Upper lobe of right lung (tissue), 1 donor: ENCODE measurements at regions not wholly inside any gene's neighbourhood (a gene's known extent, or its start where the extent isn't known, plus 50 kb on each side); places are given as distances from the start of the nearest gene placed in this dataset.

ENCODE experiments used
- ATAC-seq: fragments of 200-7000 bp; cut with Tn5 transposase; one replicate; pipeline ENCODE4 v1.9.1; 2020; ENCODE audit warnings: mild to moderate bottlenecking, moderate library complexity
- DNase-seq: peaks from one replicate; pipeline ENCODE4 v3.0.0-alpha.2; 2020
- H3K27ac ChIP-seq: fragments of 200-600 bp; one replicate; pipeline ENCODE4 v1.8.0; 2022
- H3K27me3 ChIP-seq: fragments of 200-600 bp; one replicate; pipeline ENCODE4 v1.8.0; 2022; ENCODE audit warnings: mild to moderate bottlenecking
- H3K36me3 ChIP-seq: fragments of 200-600 bp; one replicate; pipeline ENCODE4 v1.8.0; 2022
- H3K4me1 ChIP-seq: fragments of 200-600 bp; one replicate; pipeline ENCODE4 v1.8.0; 2022
- H3K4me3 ChIP-seq: fragments of 200-600 bp; one replicate; pipeline ENCODE4 v1.8.0; 2022; ENCODE audit warnings: mild to moderate bottlenecking
- H3K9me3 ChIP-seq: fragments of 200-600 bp; one replicate; pipeline ENCODE4 v1.8.0; 2022
- intact Hi-C: fragments of 100-400 bp; cut with DNase I; formaldehyde crosslinking; loops from one replicate; pipeline ENCODE4 v1.11.0; 2022
- TF ChIP-seq, protein P1 (sequence below): fragments of 200-600 bp; IDR thresholded peaks from one replicate; pipeline ENCODE4 v1.8.0; 2022; ENCODE audit warnings: antibody characterized with exemption
- donor health status: DM: no; HTN: yes; CAD: no; lungs with severe emphysema.

DNA sequence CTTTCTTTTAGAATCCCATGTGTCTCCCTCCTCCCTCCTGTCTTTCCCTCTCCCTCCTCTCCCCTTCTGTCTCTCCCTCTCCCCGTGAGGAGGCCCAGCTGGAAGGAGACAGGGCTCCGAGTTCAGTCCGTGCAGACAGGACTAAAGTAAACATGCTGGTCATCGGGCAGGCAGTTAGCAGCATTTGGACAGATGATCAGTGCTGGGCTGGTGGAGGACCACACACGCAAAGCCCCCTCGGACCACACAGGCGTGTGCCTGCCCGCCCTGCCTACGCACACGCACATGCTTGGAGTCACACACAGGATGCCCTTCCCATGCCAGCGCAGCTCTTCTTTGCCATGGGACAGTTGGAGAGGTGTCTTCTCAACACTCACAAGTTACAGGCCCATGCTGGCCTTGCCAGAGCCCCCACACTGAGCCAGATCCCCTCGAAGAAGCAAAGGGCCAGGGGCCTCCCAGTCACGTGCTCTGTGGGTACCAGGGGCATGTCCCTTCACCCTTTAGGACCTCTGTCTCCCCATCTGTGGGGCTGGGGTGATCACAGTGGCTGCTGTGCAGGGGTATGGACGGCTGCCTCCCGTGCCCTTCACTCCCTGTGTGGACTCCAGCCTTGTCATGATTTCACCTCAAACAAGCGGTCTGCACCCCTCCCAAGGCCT is 215.7 kb upstream of the FOXF1 start:
- ATAC-seq (peak; percentile 7), DNase-seq (no peak)
- TF ChIP-seq, protein P1, sequence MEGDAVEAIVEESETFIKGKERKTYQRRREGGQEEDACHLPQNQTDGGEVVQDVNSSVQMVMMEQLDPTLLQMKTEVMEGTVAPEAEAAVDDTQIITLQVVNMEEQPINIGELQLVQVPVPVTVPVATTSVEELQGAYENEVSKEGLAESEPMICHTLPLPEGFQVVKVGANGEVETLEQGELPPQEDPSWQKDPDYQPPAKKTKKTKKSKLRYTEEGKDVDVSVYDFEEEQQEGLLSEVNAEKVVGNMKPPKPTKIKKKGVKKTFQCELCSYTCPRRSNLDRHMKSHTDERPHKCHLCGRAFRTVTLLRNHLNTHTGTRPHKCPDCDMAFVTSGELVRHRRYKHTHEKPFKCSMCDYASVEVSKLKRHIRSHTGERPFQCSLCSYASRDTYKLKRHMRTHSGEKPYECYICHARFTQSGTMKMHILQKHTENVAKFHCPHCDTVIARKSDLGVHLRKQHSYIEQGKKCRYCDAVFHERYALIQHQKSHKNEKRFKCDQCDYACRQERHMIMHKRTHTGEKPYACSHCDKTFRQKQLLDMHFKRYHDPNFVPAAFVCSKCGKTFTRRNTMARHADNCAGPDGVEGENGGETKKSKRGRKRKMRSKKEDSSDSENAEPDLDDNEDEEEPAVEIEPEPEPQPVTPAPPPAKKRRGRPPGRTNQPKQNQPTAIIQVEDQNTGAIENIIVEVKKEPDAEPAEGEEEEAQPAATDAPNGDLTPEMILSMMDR, result no peak
- Histone ChIP-seq H3K27ac (no peak overlapping the region), H3K4me1 (no peaks in the 10 kb centered on the region), H3K9me3 (no peaks in the 10 kb centered on the region), H3K27me3 (peaks cover 28% of the 10 kb centered on the region), H3K4me3 (no peak overlapping the region), H3K36me3 (no peaks in the 10 kb centered on the region)
- intact Hi-C loops, result no loop called here

DNA sequence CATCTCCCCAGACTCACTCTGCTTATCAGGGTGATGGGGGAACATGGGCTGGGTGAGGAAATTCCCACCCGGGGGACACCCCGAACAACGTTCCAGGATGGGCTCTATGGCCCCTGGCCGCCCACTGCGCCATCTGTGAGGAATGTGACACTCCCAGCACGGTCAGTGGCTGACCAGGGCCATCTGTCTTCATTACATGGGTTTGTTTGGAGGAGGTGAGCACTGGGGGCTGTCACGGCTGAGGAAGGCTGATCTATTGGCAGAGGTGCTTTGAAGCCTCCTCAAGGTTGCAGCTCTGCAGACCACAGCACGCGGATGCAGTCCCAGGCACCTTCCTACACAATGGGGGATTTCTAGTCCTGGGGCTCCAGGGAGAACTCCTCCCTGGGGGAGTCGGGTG is 214.1 kb upstream of the FOXF1 start:
- DNase-seq, result no peak
- TF ChIP-seq, protein P1, result no peak
- intact Hi-C loops, result no loop called here
- Histone ChIP-seq H3K4me3 (no peak overlapping the region), H3K27me3 (peaks cover 24% of the 10 kb centered on the region), H3K9me3 (no peaks in the 10 kb centered on the region), H3K36me3 (no peaks in the 10 kb centered on the region), H3K27ac (no peak overlapping the region), H3K4me1 (peaks cover 8% of the 10 kb centered on the region)
- no peak for ATAC-seq

DNA sequence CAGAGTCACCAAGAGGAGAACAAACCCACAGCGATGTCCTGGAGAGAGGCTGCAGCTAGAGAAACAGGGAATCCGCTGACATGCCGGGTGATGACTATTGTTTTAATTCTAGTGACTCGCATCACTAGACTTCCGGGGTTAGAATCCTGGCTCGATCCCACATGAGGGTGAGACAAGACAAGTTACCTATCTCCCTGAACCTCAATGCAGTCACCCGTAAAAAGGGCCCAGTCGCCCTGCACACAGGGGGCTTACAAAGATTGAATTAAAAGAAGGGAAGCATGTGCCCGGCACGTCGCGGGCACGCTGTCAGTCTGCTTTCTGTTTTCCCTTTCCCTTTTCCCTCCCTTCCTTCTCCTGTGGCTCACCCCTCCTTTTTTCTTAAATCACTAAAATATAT is 212.9 kb upstream of the FOXF1 start:
- H3K9me3 ChIP-seq, result no peaks in the 10 kb centered on the region
- no peak overlapping the region for H3K27ac ChIP-seq
- H3K27me3 ChIP-seq, result peaks cover 20% of the 10 kb centered on the region
- intact Hi-C loops, result no loop called here
- DNase-seq (no peak), ATAC-seq (no peak)
- no peaks in the 10 kb centered on the region for H3K36me3 ChIP-seq
- no peak overlapping the region for H3K4me3 ChIP-seq
- peaks cover 9% of the 10 kb centered on the region for H3K4me1 ChIP-seq
- TF ChIP-seq, protein P1, result no peak

DNA sequence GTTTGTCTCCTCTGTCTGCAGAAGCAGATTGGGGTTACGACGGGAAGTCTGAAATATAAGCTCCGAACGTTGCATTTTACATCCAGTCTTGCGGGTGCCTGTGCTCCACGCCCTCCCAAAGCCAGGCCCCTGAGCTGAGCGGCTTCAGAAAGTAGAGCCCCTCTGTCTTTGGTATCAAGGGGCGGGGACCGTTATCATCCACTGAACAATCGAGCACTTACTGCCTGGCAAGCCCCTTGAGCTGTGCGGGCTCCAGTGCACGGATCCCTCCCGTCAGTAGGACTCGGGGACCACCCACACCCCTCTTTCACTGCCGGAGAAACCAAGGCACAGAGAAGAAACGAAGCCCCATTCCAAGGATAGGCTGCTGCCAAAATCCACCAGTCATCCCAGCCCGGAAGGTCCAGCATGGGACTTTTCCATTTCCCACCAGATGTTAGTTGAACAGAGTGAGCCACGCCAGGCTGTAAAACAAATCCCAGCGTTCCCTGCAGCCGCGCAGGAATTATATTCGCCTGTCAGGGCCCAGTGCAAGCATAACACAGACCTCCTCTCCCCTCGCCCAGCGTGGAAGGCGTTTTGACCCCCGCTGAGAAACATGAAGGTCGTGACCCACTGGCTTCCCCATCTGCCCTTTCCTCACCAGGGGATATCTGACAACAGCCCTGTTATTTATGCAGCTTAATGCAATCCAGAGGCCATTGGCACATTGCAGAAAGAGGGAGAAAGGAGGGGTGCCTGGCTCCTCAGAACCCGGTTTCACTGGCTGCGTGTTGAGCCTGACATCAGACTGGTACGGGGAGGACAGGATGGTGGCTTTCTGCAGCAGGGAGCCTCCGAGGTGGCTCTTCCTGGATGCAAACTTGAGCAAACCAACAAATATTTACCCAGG is 212.2 kb upstream of the FOXF1 start:
- no peak overlapping the region for H3K4me3 ChIP-seq
- DNase-seq (no peak), ATAC-seq (no peak)
- TF ChIP-seq, protein P1, result no peak
- H3K9me3 ChIP-seq, result no peaks in the 10 kb centered on the region
- intact Hi-C loops, result no loop called here
- no peak overlapping the region for H3K27ac ChIP-seq
- no peaks in the 10 kb centered on the region for H3K36me3 ChIP-seq
- H3K27me3 ChIP-seq, result peaks cover 20% of the 10 kb centered on the region
- peaks cover 13% of the 10 kb centered on the region for H3K4me1 ChIP-seq

DNA sequence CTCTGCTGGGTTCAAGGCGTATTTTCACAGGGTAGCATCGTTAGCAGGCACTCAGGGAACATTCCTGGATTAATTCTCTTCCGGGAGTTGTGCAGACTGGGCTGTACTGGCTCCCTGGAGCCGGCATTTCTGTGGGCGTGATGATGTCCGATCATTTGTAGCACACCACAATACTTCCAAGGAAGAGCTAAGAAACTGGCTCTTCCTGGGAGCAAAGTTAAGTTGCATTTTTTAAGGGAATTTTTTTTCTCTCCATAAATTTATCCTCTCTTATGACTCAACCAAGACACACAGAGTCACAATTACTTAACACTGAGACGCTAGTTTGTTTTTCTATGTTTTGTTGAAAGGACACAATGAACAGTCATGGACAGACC is 211.6 kb upstream of the FOXF1 start:
- intact Hi-C loops, result no loop called here
- Histone ChIP-seq H3K9me3 (no peaks in the 10 kb centered on the region), H3K27me3 (peaks cover 20% of the 10 kb centered on the region), H3K4me3 (no peak overlapping the region), H3K4me1 (peaks cover 14% of the 10 kb centered on the region), H3K36me3 (no peaks in the 10 kb centered on the region), H3K27ac (no peak overlapping the region)
- ATAC-seq (no peak), DNase-seq (no peak)
- TF ChIP-seq, protein P1, result no peak
